RPMI8226 (cell line): ENCODE measurements at regions not wholly inside any gene's neighbourhood (a gene's known extent, or its start where the extent isn't known, plus 50 kb on each side); places are given as distances from the start of the nearest gene placed in this dataset.
"Not testable (repeated sequence)": the region's sequence is repeated elsewhere in the genome, so short reads cannot be mapped to it uniquely, and the experiment has no call there.

Experiments
- DNase-seq: peaks from one replicate; pipeline ENCODE4 v3.0.0-alpha.2; 2015

DNA sequence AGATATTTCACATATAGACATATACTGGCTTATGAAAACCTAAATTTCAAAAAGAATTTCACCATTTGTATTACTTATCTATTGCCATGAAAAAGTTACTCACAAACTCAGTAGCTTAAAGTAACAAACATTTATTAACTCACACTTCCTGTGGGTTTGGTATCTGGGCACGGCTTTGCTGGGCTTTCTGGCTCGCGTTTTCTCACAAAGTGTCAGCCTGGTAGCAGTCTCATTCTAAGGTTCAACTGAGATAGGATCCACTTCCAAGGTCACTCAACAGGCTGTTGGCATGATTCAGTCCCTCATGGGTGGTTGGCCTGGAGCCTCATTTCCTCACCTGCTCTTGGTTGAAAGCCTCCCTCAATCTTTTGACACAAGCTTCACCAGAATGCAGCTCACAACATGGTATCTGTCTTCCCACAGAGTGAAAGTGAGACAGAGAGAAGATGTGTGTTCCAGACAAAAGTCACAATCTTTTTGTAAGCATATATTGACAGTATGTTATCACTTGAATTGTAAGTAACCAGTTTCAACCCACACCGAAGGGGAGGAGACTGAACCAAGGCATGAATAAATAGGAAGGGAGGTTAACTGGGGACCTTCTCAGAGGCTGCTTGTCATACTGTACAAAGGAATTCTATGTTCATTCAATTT lies 1065.8 kb upstream of the SPRY2 start:
- DNase-seq, result no peak

DNA sequence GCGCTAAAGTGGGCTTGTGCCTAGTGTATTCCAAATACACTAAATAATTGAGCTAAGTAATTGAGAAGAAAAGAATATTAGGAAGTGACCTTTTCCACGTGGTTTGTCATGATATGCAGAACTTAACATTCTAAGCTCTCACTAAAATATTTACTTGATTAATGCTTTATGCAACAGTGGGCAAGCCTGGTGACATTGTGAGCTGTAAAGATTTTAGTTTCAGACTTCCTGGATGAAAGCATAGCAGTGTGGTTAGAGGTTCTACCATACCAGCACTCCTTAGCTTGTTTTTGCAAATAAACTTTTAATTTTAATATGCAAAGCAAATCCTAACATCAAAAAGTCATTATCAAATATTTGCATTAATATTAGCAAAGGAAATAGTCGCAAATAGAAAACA lies 1065.1 kb upstream of the SPRY2 start:
- no peak for DNase-seq

DNA sequence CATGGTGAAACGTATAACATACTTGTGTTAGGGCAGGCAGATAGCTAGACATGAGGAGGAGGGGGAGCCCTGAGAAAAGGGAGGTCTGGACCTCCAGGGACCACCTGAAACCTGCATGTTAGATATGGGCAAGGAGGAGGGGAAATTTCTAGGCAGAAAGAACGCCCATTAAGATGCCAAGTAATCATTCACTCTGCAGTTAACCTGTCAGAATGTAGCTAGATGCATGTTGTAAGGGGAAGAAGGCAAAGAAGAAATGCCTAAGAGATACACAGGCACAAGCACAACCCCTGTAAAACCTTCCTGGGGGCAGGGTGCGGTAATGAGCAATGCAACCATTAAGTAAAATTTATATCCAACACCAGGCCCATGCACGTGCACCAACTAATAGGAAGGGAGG lies 1055.3 kb upstream of the SPRY2 start:
- no peak for DNase-seq

DNA sequence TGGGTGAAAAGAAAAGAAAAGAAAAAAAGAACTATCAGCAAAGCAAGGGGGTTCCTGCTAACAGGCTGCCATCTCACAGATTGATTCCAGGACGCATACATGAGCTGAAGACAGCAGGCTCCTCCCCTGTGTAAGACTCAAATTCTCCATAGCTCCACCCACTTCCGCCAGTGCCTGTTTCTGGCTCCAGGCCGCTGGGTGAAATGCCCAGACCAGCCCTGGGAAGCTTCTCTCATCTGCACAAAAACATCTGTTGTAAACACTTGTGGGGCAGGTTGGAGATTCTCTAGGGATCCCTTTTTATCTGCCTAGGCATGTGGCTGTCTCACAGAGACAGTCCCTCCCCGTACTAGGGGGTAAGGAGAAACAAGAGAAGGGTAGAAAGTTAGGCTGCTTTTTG lies 1054.4 kb upstream of the SPRY2 start:
- DNase-seq, result peak; percentile 37

DNA sequence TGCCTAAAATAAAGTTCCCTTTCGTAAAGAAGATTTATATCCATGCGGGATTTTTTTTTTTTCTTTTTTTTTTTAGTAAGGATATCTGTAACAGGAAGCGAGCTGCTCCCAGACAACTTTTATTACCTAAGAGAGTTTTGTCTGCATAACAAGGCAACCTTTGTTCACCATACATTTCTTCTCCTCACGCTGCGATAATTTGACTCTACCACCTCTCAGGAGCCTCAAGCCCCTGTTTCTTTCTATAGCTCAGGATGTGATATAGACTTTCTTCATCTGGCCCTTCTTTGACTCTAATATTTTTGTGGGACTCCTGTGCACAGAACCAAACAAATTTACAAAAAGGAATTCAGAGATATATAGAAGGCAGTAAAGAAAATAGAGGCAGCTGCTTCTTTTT lies 1053.7 kb upstream of the SPRY2 start:
- DNase-seq, result no peak

DNA sequence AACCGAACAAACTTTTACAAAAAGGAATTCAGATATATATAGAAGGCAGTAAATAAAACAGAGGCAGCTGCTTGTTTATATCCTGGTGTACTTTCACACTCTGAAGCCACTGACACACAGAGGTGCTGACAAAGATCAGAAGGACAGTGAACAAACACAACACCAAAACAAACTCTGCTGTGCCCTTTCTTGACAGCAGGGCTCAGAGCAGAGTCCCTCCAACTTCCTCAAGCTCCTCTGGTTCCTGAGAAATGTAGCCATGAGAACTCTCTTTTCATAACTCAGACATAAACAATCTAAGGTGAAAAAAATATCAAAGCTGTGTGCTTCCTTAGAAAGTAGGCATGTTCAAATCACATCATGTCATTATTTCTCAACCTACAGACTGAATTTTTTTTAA lies 1052.8 kb upstream of the SPRY2 start:
- no peak for DNase-seq

DNA sequence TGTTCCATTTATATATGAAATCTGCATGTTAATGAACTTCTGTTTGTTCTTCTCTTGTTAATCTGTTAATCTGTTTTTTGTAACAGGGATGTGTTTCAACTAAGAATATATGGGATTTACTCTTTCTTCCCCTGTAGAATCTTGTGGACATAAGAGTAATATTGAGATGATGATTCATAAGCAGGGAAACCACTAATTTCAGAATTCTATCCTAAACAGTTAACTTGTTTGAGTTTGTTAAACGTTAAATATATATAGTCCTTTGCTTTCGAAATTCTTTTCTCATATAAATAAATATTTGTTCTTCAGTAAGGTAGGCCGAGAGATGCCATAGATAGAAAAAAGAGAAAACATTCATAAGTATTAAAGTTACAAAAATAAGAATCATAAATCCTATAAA lies 1052.2 kb upstream of the SPRY2 start:
- DNase-seq, result no peak

DNA sequence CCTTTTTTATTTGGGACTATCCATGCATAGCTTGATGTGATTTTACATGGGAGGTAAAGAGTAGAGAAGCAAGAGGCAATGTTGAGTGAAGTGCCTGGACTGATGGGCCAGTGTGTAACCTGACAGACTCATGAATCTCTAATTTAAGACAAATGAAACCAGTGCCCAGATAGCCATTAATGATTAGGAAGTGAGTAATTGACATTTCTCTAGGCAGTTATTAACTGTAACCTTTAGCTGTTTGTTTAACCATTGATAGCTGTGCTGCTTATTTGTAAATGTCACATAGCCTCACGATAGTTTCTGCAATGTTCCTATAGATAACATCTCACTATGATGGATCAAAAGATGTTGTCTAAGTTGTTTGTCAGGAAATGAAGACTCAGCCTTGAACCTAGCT lies 1047.5 kb upstream of the SPRY2 start:
- DNase-seq, result no peak

DNA sequence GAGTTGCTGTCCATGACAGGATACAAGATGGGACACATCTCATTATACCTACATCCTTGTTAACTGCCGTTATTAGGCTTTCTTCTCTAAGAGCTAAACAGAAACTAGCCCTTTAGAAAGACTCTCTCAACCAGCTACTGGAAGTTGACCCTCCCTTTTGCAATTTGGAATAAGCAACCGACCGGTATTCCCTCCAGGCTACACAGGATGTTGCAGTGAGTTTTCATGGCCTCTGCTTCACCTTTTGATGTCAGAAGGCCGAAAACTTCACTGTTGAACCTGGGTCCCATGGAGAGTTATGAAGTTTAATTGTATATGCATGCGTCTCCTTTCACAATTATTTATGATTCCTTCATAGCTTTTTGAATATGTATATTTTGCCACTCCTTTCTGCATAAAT lies 1042.5 kb upstream of the SPRY2 start:
- DNase-seq, result no peak

DNA sequence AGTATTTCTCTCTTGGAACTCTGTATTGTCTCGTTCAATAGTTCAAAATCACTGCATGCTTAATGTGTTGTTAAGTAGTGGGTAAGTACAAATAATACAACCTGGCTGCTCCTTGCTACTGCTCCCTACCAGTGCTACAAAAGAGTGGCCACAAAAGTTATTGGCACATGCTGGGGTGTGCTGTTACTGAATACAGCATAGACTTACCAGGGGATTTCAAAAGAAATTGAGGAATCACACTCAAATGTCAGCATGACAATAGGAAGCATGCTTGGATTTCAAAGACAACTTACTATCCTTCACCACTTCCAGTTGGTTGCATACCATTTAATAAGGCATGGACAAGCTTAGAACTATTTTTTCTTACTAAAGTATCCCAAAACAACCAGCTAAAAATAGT lies 1041.3 kb upstream of the SPRY2 start:
- no peak for DNase-seq

DNA sequence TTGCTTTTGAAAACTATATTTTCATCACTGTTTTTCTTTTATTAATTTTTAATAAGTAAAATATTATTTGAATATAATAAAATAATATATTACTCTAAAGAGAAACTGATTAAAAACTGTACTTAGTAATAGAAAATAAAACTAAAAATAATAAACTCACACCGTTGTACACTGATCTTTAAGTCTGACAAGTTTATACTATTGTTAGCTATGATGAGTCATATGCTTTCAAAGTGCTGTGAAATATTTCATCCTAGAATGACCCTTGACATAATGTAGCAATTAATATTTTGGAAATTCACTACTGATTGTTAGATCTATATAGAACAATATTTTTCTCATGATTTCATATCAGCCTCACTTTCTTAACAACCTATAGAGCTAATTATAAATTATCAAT lies 1040.6 kb upstream of the SPRY2 start:
- DNase-seq, result no peak

DNA sequence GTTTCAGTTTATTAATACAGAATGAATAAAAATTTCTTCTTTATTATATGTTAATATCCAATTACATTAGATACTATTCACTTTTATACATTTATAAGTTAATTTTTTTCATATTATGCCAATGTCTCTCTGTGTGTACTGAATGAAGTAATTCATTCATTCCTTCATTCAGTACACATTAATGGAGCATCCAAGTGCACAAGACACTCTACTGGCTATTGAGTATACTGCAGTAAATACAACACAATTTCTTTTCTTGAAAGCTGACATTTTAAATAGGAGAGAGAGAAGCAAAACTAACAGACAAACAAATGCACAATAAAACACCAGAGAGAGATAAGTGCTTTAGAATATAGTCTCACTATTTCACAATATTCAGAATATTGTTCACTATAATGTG lies 1038.3 kb upstream of the SPRY2 start:
- no peak for DNase-seq

DNA sequence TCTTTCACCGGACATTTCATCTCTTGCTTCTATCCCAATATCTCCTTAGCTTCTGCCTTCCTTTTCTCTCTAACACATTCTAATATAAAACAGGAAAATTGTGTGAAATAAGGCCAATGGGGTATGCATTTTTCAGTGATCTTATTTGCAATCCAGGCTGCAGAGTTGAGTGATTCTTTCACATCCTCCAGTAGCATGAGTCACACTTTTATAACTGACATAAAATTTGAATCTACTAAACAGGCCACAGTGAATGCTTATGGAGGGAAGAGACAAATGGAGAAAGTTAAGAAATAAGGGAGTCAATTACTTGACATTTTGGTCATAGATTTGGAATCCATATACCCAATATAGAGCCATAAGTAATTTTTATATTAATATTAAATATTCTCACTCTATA lies 1037.0 kb upstream of the SPRY2 start:
- DNase-seq, result no peak

DNA sequence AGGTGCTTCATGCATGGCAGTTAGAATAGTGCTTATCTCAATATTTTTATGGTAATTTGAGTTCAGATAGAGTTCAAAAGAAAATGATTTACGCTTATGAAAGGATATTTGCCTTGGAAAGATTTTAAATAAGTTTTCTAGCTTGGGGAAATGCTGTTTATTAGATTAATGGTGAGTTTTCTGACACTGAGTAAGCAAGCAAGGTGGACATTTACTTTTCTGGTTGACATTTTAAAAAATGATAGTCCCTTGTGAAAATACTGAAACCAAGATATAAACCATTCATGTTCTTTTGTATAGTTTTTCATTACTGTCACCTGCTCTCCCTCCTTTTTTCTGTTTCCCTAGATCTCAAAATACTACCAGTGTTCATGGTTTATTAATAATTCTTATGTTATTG lies 1034.8 kb upstream of the SPRY2 start:
- DNase-seq, result no peak

DNA sequence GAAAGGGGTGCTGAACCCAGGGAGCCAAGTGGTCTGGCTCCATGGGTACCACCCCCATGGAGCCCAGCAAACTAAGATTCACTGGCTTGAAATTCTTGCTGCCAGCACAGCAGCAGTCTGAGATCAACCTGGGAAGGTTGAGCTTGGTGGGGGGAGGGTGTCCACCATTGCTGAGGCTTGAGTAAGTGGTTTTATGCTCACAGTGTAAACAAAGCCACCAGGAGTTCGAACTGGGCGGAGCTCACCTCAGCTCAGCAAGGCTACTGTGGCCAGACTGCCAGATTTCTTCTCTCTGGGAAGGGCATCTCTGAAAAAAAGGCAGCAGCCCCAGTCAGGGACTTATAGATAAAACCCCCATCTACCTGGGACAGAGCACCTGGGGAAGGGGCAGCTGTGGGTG lies 1021.8 kb upstream of the SPRY2 start:
- not testable (repeated sequence) for DNase-seq

DNA sequence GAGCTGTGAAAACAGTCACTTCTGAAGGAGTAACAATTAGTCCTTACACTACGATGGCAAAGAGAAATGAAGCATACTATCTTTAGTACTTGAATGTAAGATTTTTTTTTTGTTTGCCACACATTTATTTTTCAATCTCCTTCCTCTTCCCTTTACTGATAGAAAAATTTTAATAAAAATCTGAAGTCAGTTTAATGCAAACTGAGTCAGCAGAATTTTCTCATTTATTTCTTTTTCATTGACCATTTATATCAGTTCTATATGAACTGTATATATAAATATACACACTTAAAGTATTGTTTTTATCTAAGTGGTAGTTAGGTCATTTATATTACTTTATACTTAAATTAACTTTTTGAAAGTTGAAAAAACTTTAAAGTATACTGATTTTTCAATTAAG lies 1009.1 kb upstream of the SPRY2 start:
- DNase-seq, result no peak

DNA sequence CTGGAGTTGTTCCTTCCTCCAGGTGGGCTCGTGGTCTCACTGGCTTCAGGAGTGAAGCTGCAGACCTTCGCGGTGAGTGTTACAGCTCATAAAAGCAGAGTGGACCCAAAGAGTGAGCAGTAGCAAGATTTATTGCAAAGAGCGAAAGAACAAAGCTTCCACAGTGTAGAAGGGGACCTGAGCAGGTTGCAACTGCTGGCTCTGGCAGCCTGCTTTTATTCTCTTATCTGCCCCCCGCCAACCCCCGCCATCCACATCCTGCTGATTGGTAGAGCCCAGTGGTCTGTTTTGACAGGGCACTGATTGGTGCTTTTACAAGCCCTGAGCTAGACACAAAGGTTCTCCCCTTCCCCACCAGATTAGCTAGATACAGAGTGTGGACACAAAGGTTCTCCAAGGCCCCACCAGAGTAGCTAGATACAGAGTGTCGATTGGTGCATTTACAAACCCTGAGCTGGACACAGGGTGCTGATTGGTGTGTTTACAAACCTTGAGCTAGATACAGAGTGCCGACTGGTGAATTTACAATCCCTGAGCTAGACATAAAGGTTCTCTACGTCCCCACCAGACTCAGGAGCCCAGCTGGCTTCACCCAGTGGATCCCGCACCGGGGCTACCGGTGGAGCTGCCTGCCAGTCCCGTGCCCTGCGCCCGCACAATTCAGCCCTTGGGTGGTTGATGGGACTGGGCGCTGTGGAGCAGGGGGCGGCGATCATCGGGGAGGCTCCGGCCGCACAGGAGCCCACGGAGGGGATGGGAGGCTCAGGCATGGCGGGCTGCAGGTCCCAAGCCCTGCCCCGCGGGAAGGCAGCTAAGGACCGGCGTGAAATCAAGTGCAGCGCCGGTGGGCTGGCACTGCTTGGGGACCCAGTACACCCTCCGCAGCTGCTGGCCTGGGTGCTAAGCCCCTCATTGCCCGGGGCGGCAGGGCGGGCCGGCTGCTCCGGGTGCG lies 999.5 kb upstream of the SPRY2 start:
- not testable (repeated sequence) for DNase-seq

DNA sequence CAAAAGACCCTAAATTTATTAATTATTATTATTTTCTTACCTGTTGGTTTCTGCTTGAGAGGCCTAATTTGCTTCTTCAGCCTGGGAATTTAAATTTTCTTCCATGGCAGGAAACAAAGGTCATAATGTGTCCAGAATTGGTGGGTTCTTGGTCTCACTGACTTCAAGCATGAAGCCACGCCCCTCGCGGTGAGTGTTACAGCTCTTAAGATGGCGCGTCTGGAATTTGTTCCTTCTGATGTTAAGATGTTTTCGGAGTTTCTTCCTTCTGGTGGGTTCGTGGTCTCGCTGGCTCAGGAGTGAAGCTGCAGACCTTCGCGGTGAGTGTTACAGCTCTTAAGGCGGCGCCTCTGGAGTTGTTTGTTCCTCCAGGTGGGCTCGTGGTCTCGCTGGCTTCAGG lies 998.7 kb upstream of the SPRY2 start:
- DNase-seq, result not testable (repeated sequence)

DNA sequence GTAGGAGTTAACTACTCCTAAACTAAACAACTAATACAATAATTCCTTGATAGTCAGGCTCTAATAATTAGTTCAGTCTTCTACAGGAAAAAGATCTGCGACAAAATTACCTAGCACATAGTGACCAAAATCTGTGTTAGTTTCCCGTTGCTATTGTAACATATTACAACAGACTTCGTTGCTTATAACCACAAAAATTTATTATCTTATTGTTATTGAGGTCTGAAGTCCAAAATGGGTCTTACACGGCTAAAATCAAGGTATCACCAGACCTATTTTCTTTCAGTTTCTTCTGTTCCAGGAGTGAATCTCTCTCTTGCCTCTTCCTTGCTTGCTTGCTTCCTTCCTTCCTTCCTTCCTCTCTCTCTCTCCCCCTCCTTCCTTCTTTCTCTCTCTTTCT lies 993.6 kb upstream of the SPRY2 start:
- no peak for DNase-seq

DNA sequence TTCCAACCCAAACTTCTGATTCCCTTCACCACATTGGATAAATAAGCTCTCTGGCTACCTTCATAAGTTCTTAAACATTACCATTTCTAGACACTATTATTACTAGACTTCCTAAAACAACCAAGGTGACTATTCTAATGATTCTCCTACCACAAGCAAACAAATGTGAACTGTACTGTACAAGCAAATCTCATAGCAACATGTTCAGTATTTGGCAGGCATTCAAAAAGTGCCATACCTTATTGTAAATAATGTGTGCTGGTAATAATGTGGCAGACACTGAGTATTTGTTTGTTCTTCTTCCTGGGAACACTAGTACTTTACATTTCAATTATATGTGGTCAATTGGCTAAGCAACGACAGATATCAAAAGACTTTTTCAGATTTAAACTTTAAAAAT lies 986.0 kb upstream of the SPRY2 start:
- DNase-seq, result no peak

DNA sequence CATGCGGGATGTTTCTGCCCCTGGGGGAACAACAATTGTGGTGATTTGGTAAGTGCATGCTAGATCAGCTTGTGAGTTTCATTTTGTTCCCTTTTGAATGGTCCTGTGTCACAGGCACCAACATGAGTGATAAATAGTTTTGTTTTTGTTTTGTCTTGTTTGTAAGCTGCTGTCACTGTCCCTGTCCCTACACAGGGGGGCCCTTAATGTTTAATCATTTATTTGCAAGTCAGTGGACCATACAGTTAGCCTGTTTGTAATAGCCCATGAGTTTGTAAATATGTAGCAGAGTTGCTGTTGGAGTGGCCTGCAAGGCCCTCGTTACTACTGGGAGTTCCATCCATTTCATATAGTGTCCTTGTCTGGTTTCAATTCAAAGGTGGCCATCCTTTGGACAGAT lies 979.6 kb upstream of the SPRY2 start:
- DNase-seq, result no peak

DNA sequence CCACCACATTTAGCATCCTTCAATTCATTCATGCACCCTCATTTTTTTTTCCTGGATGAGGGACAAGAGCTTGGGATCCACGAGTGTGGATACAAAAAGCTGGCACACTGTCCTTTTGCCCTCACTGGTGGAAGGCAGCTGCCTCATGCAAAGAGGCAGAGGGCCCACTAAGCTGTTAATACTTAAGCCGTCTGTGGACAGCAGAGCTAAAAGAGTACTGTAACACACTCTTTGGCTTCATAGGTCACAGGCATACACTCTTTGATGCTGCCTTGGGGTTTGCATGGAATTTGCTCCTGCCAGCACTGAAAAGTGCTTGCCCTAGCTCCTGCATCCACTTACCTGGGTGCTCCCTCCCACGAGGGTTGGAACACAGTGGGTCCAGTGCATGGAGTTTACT lies 978.4 kb upstream of the SPRY2 start:
- no peak for DNase-seq

DNA sequence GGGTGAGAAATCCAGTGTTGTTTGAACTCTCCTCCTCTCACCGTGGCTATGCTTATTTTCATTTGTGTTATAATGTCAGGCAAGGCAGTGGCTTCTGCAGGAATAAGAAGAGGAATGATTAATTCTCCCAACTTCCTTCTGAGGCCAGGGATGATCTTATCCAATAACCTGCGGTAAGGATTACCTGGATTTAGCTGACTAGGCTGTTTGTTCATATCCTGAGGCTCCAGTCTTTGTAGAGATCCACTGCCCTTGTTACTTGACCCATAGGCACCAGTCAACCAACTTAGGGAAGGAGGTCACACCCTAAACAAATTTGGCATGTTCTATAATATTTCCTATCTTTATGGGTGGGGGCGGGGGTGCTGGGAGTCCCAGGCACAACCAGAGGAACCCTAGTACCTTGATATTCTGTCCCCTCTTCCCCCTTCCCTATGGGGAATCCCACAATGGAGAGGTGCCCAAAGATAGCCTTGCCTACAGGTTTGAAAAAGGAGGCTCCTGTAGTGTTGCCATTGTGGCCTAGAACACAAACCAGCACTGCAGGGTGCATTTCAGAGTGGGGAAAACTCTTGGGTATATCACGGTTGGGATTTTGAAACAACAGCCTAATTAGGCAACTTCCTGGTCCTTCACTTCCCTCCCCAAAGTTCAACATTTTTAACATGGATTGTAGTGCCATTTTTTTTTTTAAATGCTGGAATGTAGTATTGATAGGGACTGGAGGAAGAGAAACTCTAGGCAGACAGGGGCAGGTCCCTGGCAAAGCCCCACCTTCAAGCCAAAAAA lies 977.5 kb upstream of the SPRY2 start:
- DNase-seq, result no peak

DNA sequence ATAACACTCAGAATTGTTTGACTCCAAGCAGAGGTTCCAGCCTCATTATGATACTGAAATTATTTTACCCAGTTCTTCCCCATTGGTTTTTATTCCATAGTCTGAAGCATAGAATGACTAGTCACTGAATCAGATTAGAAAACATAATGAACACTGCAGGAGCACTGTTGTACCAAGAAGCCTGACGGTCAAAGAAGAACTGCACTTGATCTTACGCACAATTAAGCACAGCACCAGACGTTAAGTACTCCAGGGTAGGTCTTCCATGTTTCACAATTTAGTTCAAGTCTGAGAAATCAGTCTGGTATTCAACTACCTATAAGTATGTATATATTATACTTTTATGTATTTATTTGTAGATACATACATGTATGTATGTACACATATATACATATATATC lies 973.5 kb upstream of the SPRY2 start:
- no peak for DNase-seq
